ENCODE measurements at regions not wholly inside any gene's neighbourhood (a gene's known extent, or its start where the extent isn't known, plus 50 kb on each side); places are given as distances from the start of the nearest gene placed in this dataset.
"Not testable (repeated sequence)": the region's sequence is repeated elsewhere in the genome, so short reads cannot be mapped to it uniquely, and the experiment has no call there.

GRCh38 chr5:51165621-51166020 lies 217.6 kb upstream of the ISL1 start:
- not testable (repeated sequence) for DNase-seq (ENCODE audit: low spot score)

DNA sequence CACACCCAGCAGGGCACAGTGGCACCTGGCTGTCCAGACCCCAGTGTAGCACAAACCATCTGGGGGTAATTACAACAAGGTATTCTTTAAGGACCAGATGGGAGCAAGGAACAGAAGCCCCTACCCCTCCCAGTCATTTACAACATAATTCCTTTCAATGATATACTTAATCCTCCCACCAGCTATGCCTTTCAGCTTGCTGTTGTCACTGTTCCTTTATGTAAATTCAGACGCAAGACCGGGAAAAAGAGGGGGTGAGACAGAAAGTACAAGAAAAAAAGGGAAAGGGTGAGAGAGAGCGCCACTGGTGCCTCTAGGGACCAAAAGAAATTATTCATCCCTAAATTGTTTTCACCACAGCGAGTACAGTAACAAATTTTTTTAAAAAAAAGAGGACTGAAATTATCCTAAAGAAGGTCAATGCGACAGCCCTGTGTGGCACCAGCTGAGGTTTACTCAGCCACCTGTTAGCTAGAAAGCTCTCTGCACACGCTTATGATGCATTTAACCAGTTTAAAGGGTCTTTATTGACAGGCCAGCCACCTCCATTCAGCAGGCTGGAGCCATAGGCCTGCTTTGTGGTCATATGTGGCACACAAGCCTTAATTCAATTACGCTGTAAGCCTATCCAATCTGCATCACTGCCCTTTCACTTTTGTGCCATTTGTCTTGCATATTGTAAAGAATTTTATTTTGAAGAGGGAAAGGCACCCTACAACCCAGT lies 210.2 kb upstream of the ISL1 start:
- no peak for DNase-seq (ENCODE audit: low spot score)

- no peak for DNase-seq (ENCODE audit: low spot score)
Observed at GRCh38 chr5:51181208-51181894, 201.9 kb upstream of the ISL1 start.

GRCh38 chr5:51185850-51186329 lies 197.4 kb upstream of the ISL1 start:
- DNase-seq (ENCODE audit: low spot score) = no peak

DNA sequence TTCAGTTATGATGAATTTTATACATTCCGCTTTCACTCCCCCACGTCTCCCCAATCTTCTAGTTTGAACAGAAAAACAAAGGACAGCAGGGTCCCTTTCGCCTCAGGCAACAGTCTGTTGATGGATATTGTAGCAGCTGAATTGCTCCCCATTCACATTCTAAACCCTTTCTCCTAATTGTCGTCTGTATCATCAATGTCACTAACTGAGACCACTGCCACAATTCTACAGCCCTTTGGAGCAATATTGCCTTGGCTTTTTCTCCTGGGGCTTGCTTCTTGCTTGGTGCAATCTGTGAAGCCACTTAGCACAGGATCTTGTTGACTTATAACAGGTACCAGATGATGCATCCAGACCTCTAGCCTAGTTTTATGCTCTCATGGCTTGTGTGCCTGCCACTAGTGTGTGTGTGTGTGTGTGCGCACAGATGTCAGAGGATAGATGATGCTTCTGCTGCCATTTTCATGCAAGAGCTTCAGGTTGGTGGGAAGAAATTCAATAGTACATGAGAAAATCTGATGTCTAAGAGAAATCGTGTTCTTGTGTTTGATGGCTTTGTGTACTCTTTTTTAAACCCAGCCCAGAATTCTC lies 195.2 kb upstream of the ISL1 start:
- DNase-seq (ENCODE audit: low spot score) = no peak

DNA sequence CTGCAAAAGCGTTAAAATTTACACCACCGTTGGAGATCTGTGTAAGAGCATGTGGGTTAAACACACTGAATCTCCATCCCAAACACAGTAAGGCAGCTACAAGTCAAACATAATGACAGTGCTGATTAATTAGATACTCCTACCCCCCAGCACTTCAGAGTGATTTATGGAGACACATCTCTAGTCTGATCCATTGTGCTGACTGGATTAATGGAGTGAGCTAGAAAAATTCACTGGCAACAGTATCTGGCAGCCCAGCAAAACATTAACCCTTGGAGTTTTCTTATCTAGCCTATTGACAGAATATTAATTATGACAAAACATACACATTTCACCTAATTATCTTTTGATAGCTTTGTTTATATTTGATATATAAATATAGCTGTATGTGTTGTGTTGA lies 188.6 kb upstream of the ISL1 start:
- DNase-seq (ENCODE audit: low spot score) = no peak

DNA sequence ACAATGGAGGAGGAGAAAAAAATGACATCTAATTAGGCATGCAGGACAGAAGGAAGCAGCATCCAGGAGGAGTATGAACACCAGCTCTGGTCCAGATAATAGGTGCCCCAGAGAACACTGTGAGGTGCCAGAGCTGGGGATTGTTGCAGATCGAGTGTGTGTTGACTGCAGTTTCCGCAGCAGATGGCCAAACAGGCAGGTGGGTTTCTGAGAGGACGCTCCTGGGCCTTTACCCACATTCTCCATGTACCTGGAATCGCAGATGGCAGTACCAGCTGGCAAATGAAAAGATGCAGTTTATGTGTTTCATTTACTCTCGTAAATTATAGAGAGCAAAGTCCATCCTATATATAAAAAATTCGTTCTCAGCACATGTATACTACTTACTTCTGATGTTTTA lies 182.2 kb upstream of the ISL1 start:
- DNase-seq (ENCODE audit: low spot score) = no peak

- no peak for DNase-seq (ENCODE audit: low spot score)
Observed at GRCh38 chr5:51201708-51202107, 181.5 kb upstream of the ISL1 start.

GRCh38 chr5:51202161-51202560 lies 181.1 kb upstream of the ISL1 start:
- no peak for DNase-seq (ENCODE audit: low spot score)

- no peak for DNase-seq (ENCODE audit: low spot score)
Observed at GRCh38 chr5:51203598-51203997, 179.7 kb upstream of the ISL1 start.

GRCh38 chr5:51208296-51208695 lies 175.0 kb upstream of the ISL1 start:
- DNase-seq (ENCODE audit: low spot score) = no peak

GRCh38 chr5:51214746-51215145 lies 168.5 kb upstream of the ISL1 start:
- DNase-seq (ENCODE audit: low spot score) = peak; percentile 21

DNA sequence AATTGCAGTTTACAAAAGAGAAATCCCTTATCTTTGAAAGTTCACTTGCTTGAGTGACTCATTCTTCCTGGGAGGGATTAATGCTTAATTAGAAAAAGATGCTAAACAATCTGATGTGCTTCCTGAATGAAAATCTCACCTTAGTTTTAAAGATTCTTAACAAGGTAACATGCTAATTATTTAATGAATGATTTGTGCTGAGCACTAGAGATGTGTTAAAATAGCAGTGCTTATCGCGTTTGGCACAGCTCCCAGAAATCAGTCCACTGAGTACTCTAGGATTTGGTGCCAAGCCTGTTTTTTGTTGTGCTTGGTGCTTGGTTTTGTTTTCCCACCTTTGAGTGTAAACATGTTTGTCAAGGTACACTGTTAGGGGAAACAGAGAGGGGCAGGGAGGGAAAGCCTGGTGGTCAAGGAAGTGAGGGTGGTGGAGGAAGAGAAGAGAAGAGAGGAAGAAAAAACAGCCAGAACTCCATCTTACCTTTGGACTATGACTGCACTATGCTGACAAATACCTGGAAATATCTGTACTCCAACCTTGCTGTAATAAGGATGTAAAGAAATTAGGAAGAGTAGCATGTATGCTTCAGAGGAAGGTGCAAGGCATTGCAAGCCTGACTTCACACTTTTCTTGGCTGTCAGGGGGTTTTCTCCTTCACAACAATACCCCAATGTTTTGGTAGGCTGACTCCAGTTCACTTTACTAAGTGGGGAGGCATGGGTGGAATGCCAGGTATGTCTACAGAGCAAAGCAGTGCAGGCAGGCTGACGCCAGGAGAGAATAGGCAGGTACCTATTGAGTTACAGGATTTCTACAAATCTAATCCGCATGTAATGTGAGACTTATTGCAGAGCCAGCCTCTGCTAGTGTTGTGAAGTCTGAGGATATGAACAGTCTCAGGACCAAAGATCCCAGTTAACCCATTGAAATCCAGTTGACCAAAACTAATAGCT lies 157.2 kb upstream of the ISL1 start:
- DNase-seq (ENCODE audit: low spot score) = peak; percentile 6

DNA sequence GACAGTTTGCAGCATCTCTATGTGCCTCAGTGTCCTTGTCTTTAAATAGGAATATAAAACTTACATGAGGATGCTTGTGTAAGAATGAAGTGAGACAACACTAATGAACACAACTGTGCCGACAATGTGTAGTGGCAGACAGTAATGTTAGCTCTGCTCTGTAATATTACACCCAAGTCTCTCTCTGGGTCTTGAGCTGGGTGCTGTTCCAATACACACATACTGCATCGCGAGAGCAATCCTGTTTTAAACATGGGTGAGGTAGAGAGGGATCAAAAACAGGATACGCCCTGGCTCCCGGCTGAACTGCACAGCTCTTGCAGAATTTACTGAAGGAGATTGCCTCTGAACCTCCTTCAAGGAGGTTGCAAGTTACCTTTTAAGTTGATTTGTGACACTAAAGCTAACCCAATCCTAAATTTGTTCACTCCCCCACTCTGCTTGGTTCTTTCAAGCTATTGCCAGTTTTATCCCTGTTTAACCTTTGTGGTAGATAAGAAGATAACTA lies 155.2 kb upstream of the ISL1 start:
- DNase-seq (ENCODE audit: low spot score) = no peak

DNA sequence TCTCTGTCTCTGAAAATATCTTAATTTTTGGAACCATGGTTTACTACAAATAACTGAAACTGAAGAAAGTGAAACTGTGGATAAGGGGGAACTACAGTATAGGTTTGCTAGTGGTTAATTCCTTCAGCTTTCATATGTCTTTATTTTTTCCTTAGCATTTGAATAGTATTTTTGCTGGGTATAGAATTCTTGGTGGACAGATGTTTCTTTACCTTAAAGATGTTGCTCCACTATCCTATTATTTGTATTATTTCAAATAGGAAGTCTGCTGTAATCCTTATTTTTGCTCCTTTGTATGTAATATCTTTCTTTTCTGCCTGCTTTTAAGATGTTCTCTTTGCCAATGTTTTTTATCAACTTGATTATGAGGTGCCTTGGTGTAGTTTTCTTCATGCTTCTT lies 152.9 kb upstream of the ISL1 start:
- no peak for DNase-seq (ENCODE audit: low spot score)

GRCh38 chr5:51242456-51242855 lies 140.8 kb upstream of the ISL1 start:
- DNase-seq (ENCODE audit: low spot score) = no peak

DNA sequence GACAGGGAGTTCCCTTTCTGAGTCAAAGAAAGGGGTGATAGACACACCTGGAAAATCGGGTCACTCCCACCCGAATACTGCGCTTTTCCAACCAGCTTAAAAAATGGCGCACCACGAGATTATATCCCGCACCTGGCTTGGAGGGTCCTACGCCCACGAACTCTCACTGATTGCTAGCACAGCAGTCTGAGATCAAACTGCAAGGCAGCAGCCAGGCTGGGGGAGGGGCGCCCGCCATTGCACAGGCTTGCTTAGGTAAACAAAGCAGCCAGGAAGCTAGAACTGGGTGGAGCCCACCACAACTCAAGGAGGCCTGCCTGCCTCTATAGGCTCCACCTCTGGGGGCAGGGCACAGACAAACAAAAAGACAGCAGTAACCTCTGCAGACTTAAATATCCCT lies 132.3 kb upstream of the ISL1 start:
- not testable (repeated sequence) for DNase-seq (ENCODE audit: low spot score)

GRCh38 chr5:51271261-51271660 lies 112.0 kb upstream of the ISL1 start:
- no peak for DNase-seq (ENCODE audit: low spot score)

DNA sequence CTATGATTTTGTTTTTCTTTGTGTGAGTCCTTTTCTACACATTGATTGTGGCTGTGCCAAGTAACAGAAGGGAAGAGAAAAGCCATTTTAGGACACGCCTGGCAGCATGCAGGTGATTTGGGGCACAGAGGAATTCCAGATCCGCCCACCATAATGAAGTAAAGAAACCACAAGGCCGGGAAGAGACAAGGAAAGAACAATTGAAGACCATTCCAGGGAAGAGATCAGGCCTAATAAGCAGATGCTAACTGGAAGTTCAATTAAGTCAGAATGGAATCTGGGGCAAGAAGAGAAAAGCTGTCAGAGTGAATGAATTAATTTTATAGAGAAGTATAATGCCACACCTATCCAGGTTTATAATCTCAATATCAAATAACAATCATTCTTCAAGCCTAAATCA lies 110.2 kb upstream of the ISL1 start:
- DNase-seq (ENCODE audit: low spot score) = no peak

DNA sequence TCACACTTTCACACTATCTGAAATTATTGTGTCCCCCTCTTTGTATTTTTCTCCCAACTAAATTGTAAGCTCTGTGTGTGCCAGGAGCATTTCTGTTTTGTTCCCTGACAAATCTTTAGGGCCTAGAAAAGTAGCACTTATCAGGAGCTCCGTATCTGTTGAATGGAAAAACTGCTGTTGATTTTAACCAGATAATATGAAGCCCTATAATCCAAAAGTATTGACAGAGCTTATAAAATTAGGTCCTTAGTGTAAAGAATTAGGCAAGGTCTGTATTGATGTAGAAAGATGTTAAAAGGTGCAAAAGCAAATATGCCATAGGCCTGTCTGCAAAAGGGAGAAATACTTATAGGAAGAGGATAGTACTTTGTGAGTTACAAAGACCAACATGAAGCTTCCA lies 109.4 kb upstream of the ISL1 start:
- no peak for DNase-seq (ENCODE audit: low spot score)

- DNase-seq (ENCODE audit: low spot score) = no peak
Observed at GRCh38 chr5:51275428-51275827, 107.8 kb upstream of the ISL1 start.

GRCh38 chr5:51276250-51276649 lies 107.0 kb upstream of the ISL1 start:
- DNase-seq (ENCODE audit: low spot score) = no peak
